Stimulated activated CD8-positive, alpha-beta memory T cell treated with anti-CD3 and anti-CD28 coated beads, Interleukin-7, amount 100 ng/mL, for 4 hours (primary cell): ENCODE measurements at regions not wholly inside any gene's neighbourhood (a gene's known extent, or its start where the extent isn't known, plus 50 kb on each side); places are given as distances from the start of the nearest gene placed in this dataset.
A peak's percentile ranks its signal among the peaks of the same experiment; 100 is the strongest.
"Not testable (repeated sequence)": the region's sequence is repeated elsewhere in the genome, so short reads cannot be mapped to it uniquely, and the experiment has no call there.

Source experiments
- DNase-seq, 2 donors: peaks; one replicate each; pipeline ENCODE4 v3.0.0-alpha.2; 2020; ENCODE audit warnings: low read depth in 2 of 2

DNA sequence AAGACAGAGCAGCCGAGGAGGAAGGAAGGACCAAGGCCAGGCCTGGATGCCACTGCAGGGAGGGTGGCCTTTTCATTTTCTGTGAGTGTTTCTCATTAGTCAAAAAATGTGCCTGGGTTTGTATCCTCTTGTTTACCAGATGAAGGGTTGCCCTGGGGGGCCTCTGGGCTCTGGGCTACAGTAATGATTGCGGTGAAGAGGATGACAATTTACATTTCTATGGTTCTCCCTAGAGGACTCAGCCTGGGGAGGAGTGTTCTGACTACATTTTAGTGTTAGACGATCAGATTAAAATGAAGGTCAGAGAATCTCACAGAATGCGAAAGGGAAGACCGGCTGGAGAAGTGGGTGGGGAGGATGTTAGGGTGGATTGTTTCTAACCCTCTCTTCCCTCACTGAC, 108.0 kb upstream of the KMT2C start:
- no peak for DNase-seq

DNA sequence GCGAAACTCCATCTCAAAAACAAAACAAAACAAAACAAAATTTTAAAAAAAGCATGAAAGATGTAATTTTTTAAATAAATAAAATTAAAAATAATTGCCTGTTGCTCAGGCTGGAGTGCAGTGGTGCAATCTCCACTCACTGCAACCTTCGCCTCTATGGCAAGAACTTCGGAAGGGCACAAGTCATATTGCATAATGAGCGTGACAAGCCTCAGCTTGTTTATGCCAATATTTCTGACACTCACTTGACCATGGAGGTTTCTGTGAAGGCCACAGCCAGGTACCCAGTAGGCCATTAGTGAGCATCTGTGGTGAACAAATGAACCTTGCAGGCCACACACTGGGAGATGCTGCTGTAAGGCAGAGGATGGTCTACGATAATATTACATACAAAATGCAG, 106.1 kb upstream of the KMT2C start:
- no peak for DNase-seq

DNA sequence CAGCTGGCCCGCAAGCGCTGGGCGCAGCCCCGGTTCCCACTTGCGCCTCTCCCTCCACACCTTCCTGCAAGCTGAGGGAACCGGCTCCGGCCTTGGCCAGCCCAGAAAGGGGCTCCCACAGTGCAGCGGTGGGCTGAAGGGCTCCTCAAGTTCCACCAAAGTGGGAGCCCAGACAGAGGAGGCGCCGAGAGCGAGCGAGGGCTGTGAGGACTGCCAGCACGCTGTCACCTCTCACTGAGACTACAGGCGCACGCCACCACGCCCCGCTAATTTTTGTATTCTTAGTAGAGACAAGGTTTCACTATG, 103.3 kb upstream of the KMT2C start:
- DNase-seq: not testable (repeated sequence)

DNA sequence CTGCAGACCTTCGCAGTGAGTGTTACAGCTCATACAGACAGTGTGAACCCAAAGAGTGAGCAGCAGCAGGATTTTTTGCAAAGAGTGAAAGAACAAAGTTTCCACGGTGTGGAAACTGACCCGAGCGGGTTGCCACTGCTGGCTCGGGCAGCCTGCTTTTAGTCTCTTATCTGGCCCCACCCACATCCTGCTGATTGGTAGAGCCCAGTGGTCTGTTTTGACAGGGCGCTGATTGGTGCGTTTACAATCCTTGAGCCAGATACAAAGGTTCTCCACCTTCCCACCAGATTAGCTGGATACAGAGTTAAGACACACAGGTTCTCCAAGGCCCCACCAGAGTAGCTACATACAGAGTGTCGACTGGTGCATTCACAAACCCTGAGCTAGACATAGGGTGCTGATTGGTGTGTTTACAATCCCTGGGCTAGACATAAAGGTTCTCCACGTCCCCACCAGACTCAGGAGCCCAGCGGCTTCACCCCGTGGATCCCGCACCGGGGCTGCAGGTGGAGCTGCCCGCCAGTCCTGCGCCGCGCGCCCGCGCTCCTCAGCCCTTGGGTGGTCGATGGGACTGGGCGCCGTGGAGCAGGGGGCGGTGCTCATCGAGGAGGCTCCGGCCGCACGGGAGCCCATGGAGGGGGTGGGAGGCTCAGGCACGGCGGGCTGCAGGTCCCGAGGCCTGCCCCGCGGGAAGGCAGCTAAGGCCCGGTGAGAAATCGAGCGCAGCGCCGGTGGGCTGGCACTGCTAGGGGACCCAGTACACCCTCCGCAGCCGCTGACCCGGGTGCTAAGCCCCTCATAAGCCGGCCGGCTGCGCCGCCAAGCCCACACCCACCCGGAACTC, 102.8 kb upstream of the KMT2C start:
- not testable (repeated sequence) for DNase-seq

DNA sequence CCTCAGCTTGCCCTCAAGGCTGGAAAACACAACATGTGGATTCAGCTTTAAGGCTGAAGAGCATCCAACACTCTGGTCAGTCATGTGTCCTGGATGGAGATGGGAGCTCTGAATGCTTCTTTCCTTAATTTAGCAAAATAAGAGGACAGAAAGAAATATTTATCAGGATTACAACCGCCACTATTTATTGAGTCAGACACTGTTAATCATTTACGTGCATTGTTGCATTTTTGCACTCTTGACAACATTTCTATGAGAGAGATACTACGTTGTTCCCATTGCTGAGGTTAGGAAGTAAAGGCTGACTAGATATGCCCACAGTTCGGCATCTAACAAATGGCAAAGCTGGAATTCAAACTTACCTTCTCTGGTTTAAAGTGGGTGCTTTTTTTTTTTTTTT, 101.8 kb upstream of the KMT2C start:
- DNase-seq: no peak

DNA sequence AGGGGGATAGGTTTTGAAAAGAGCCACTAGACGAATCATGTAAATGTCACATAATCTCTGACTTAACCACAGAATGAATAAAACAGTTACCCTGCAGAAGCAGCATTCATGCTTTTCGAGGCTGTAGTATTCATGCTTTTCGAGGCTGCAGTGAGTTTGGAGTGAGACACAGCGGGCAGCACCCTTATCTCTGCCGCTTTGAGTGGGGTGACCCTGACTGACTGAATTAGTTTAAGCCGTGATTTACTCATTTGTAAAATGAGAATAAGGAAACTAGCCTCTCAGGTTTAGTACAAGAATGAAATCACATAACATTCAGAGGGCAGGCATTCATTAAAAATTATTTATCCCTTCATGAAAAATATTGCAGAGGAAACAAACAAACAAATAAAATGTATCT, 92.8 kb upstream of the KMT2C start:
- no peak for DNase-seq

DNA sequence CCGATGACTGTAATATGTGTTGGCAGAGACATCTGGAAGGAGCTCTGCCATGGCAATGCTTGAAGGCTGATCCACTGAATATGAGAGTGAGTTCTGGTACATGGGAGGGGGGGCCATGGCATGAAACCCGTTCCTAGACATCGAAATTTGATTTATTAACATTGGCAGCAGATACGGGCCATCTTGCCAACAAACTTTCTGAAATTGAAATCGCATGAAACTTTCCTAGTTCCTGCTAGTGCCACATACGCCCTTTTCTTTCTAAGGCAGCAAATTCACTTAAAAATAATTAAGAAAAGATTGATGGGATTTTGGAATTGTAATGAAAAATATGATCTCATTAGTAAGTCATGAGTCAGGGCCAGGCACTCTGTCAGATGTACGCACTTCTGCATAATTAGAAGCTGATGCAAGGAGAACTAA, 91.8 kb upstream of the KMT2C start:
- no peak for DNase-seq

DNA sequence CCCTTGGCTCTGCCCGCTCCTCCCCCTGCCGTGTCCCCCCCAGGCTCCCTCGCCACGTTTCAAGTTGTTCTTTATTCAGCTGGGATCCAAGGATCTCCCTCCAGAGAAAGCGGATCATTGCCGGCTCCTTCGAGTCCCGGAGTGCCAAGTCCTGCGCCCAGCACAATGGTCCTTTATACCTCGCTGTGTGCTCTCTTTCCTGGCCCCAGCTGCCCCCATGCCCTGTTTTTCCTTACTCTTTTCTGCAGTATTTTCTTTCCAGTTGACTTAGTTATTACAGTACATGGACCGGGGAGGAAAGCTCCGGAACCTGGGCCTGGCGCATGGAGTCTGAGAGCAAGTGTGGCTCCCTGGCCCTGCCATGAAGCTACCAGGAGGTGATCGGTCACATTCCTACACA, 88.1 kb upstream of the KMT2C start:
- DNase-seq: no peak

DNA sequence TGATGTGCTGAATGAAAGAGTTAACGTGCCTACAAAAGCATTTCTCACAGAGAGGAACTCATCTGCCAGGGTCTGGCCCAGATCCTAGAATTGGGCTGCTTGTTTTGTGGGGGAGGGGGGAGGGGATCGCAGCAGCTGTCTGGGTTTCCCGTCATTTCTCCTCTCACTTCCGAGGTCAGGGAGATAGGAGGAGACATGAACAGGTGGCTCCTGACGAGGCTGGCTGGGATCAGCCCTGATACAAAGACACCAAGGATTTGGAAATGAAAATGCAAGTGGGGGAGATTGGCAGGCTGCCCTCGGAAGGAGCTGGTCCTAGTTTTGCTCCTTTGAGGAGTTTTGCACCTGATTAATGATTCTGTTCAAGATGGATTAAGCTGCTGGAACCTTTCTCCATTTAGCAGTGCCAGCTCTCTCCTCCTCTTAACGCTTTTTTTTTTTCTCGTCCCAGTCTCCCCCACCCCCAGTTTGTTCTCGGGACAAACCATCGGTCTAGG, 86.8 kb upstream of the KMT2C start:
- no peak for DNase-seq

DNA sequence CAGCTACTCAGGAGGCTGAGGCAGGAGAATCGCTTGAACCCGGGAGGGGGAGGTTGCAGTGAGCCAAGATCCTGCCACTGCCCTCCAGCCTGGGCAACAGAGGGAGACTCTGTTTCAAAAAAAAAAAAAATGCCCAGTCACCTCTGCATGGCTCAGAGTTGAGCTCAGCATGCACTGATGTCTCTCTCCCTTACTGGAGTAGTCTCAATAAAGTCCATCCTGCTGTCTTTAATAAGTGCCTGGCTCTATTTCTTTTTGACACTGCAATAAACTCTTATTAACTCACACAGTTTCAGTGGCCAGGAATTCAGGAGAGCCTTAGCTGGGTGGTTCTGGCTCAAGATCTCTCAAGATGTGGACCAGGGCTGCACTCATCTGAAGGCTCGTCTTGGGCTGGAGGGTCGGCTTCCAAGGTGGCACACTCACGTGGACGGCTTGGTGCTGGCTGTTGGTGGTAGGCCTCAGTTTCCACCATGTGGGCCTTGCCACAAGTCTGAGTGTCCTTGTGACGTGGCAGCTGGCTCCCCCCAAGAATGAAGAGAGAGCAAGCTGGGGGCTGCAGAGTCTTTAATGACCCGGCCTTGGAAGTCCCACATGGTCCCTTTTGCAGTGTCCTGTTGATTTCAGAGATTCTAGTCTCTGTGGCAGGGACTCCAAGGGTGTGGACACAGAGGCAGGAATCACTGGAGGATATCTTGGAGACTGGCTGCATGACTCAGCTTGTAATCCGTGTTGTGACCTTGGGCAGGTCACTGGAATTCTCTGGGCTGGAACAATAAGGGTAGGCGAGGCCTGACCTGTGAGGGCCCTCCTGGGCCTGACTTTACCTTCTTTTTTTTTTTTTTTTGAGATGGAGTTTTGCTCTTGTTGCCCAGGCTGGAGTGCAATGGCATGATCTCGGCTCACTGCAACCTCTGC, 85.9 kb upstream of the KMT2C start:
- DNase-seq: no peak

DNA sequence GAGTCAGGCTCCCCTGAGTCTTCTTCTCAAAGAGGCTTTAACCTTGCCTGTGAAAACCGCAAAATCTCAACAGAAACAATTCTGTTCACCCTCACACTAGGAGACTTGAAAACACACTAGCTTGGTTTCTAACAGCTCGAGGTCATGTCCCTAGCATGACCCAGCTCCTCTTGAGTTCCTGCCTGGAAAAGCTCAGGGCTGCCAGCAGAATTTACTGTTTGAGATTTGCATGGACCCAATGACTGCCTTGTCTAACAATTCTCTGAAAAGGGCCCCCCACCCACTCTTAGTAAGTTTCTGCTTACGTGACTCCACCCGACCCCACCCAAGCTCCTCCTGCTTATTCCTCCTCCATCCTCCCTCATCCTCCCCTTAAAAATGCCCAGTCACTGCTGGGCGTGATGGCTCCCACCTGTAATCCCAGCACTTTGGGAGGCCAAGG, 85.1 kb upstream of the KMT2C start:
- no peak for DNase-seq

DNA sequence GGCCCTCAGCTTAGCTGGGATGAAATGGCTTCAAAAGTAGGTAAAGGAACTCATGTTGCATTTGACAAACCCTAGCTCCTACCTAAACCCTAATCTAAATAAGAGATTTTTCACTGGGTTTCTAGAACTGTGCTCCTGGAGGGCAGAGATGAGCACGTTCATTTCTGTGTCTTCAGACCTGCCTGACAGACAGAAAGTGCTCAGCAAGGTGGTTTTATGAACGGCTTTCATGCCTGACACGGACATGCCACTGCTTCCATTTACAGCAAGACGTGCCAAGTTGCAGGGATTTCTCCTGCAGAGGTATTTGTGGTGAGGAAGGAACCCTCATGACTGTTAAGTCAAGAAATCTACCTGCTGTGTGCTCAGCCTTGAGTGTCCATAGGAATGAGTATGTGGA, 83.5 kb upstream of the KMT2C start:
- DNase-seq: no peak

DNA sequence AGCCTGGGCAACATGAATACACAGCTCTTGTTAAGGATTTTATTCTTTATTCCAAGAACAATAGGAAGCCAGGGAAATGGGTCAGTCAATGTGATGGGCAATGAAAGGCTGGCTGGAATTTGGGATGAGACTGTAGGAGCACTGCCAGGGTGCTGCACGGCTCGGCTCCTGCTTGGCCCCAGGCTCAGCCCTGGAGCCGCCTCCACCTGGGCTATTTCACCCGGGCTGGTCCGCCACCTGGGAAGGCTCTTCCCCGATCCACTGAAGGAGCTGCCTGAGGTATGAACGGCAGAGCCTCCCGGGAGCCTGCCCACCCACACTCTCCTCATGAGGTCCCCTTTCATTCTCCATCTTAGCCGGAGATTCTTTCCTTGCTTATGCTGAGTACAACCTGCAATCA, 80.4 kb upstream of the KMT2C start:
- no peak for DNase-seq

DNA sequence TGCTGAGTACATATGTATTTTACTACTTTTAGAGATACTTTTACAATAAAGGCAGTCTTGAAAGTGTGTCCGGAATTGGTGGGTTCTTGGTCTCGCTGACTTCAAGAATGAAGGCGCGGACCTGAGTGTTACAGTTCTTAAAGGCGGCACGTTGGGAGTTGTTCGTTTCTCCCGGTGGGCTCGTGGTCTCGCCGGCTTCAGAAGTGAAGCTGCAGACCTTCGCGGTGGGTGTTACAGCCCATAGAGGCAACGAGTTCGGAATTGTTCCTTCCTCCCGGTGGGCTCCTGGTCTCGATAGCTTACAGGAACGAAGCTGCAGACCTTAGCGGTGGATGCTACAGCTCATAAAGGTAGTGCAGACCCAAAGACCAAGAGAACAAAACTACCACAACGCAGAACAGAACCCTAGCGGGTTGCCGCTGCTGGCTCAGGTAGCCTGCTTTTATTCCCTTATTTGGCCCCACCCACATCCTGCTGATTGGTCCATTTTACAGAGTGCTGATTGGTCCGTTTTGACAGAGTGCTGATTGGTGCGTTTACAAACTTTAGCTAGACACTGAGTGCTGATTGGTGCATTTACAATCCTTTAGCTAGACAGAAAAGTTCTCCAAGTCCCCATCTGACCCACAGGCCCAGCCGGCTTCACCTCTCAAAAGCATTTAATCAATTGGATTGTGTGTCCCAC, 79.6 kb upstream of the KMT2C start:
- not testable (repeated sequence) for DNase-seq

DNA sequence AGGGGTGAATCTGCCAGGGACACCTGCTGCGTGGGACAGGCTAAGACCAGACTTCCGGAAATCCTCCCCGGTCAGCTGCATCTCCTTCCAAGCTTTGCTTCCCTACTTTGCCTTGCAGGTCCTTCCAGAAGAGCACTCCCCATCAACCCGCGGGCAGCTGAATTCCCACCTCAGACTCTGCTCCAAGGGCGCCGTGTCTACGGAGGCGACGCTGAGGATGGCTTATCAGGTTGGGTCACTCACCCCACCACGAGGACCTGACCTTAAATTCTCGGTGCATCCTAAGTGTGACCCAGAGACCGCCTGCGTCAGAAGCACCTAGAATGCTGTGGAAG, 78.9 kb upstream of the KMT2C start:
- DNase-seq: no peak

DNA sequence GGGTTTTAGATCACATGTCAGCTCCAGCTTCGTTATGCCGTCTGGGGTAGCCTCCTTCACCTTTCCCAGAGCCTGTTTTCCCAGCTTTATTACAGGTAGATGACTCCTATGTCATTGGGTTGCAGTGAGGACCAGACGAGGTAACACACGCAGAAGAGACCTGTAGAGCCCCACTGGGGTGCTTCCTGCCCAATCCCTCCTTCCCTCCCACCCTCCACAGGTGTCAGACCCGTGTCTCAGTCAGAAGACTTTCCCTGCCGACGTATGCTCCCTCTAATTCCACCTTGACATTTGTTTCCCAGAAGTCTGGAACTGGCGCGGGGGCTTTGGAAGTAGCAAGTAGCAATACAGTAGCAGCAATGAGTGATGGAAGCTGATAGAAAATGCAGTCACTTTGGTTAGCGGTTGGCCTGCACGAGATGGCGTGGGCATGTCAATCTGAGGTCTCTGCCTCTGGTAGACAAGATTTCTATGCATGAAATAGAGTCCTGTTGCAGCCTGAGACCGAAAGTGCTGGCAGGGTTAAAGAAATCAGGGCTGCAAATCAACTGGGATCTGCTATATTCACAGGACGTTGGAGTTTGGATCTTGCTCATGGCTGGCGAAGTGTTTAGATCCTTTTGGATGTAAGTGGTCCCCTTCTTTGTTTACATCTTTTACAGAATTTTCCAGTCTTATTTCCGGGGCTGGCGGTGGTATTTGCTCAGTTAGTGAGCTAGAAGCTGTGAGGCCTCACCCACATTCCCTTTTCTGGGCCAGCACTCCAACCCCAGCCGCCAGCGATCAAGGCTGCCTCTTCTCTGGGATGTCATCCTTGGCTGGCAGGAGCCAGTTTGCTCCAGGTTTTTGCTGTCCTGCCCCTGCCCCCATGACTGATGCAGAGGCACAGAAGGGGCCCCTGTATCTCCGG, 78.3 kb upstream of the KMT2C start:
- no peak for DNase-seq

DNA sequence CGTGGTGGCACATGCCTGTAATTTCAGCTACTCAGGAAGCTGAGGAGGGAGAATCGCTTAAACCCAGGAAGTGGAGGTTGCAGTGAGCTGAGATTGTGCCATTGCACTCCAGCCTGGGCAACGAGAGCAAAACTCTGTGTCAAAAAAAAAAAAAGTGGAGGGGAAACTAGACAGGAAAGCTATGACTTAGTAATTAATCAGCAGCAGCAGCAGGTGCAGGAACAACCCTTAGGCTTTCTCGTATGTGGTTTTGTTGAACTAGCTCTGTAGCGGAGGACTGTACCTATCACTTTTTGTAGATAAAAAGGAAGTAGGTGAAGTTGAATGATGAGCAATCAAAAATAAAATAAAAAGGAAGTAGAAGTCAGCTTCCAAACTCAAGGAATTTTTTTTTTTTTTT, 76.9 kb upstream of the KMT2C start:
- peak in 1 of 2 donors; percentile 2 for DNase-seq

DNA sequence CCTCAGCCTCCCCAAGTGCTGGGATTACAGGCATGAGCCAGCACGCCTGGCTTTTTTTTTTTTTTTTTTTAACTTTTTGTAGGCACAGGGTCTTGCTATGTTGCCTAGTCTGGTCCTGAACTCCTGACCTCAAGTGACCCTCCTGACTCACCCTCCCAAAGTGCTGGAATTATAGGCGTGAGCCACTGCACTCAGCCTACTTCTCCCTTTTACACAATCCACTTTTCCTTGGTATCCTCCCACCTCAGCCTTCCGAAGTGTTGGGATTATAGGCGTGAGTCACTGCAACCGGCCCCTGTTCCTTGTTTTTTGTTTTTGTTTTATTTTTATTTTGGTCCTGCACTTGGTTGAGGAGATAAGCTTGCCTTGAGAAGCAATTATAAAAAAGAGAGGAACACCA, 75.9 kb upstream of the KMT2C start:
- no peak for DNase-seq

DNA sequence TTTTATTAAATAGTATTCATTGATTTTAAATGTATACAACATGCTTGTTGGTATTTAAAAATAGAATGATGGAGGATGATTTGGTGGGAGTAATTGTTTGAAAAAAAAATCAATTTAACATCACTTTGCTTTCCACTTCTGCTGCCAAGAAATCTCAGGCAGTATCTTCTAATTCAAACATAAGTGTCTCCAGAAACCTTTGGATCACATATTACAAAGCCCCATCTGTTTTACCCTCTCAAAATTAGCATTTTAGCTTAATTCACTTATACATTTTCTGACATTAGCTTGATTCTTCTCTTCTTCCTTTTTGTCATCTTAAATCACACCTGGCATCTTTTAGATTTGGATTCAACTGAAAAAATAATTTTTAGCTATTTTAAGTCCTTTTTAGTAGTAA, 72.9 kb upstream of the KMT2C start:
- no peak for DNase-seq

DNA sequence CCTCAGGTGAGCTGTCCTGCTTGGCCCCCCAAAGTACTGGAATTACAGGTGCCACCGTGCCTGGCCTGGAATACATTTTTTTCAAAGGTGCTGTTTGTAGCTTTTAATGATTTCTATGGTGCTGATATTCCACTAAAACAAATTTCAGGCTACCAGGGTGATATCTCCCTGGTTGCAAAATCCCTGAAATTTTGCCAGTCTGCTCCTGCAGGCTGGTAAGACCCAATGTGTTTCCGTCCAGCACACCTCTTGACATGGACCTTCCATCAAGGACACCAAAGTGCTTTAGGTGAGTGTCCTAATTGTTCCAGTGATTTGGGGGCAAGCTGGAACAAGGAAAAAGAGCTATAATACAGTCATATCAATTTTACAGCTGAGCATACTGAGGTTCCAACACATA, 69.8 kb upstream of the KMT2C start:
- DNase-seq: no peak

DNA sequence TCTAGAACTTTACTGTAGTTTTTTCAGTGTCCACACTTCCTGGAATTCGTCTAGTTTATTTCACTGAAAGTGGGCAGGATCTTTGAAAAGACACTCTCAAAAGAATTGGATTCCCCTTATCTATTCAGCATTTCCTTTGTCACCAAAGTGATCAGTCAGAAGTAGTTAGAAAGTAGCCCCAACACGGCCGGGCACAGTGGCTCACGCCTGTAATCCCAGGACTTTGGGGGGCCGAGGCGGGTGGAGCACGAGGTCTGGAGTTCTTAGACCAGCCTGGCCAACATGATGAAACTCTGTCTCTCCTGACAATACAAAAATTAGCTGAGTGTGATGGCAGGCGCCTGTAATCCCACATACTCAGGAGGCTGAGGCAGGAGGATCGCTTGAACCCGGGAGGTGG, 69.0 kb upstream of the KMT2C start:
- DNase-seq: no peak
